ENCODE measurements at regions not wholly inside any gene's neighbourhood (a gene's known extent, or its start where the extent isn't known, plus 50 kb on each side); places are given as distances from the start of the nearest gene placed in this dataset.

DNA sequence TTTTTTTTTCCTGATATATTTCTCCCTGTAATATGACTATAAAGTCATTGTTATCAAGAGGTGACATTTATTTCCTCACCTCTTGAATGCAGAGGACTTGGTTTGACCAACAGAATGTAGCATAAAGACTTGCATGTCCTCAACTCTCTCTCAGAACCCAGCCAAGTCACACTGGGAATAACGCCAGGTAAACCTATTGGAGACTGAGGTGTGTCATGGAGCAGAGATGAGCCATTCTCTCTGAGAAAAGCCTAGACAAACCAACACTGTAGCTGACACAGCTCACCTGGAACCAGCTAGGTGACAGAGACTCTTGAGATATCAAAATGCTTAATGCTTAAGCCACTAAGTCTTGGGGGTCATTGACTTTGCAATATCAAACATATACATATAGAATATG is 533.6 kb downstream of the HAO1 start:
- no peak for DNase-seq (ENCODE audit: low read depth in 2 of 2)

GRCh38 chr20:7410150-7410549 is 530.1 kb downstream of the HAO1 start:
- DNase-seq (ENCODE audit: low read depth in 2 of 2): no peak

DNA sequence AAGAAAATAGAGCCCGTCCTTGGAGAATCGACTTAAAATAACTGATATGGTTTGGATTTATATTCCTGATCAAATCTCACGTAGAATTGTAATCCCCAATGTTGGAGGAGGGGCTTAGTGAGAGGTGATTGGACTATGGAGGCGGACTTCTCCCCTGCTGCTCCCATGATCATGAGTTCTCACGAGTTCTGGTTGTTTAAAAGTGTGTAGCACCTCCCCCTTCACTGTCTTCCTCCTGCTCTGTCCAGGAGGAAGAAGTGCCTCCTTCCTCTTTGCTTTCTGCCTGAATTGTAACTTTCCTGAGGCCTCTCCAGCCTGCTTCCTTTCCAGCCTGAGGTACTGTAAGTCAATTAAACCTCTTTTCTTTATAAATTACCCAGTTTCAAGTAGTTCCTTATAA is 529.2 kb downstream of the HAO1 start:
- DNase-seq (ENCODE audit: low read depth in 2 of 2): no peak

- DNase-seq (ENCODE audit: low read depth in 2 of 2): no peak
These were observed 524.8 kb downstream of the HAO1 start for GRCh38 chr20:7415427-7415826.

GRCh38 chr20:7416382-7416781 is 523.9 kb downstream of the HAO1 start:
- no peak for DNase-seq (ENCODE audit: low read depth in 2 of 2)

GRCh38 chr20:7420345-7420744 is 519.9 kb downstream of the HAO1 start:
- DNase-seq (ENCODE audit: low read depth in 2 of 2): no peak

- no peak for DNase-seq (ENCODE audit: low read depth in 2 of 2)
These were observed 513.3 kb downstream of the HAO1 start for GRCh38 chr20:7426890-7427496.

DNA sequence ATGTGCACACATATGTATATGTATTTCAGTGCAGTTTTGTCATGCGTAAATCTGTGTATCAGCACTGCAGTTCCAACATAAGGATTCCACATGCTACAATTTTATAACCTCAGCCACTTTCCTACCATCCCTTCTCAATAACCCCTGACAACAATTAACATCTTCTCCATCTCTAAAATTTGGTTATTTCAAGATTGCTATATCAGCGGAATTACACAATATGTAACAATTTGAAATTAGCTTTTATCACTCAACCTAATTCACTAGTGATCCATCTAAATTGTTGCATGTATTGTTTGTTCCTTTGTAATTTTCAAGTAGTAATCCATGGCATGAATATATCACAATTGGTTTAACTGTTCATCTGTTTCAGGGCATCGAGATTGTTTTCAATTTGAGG is 511.3 kb downstream of the HAO1 start:
- DNase-seq (ENCODE audit: low read depth in 2 of 2): no peak

GRCh38 chr20:7432612-7433011 is 507.6 kb downstream of the HAO1 start:
- DNase-seq (ENCODE audit: low read depth in 2 of 2): no peak

DNA sequence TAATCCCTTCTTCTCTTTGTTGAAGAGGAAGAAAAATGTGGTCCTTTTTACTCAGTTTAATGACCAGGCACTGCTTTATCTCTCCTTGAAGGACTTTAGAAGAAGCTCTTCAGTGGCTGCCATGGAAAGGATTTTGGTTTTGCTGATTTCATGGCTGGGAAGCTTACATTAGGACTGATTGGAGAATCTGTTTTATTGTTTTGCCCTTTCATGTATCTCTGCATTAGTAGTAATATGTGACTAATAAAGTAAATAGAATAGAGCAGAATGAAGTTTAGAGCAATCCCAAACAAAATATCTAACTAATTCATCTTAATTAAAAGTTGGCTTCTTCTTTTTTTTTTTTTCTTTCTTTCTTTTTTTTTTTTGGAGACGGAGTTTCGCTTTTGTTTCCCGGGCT is 502.9 kb downstream of the HAO1 start:
- no peak for DNase-seq (ENCODE audit: low read depth in 2 of 2)

GRCh38 chr20:7449269-7449668 is 491.0 kb downstream of the HAO1 start:
- DNase-seq (ENCODE audit: low read depth in 2 of 2): no peak

DNA sequence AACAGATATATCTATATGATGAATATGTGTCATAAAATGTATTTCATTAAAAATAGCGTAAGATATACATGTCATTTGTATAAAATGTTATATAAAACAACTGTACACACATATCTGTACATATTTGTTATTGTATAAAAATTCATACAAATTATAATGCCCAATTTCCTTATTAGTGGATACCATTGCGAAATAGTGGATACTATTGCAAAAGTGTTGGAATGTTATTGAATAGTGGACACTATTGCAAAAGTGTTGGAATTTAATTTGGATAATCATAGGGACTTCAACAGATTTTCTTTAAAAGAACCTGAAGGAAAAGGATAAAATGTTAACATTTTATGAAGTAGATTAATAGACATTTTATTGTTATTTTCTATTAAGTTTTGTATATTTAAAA is 487.4 kb downstream of the HAO1 start:
- DNase-seq (ENCODE audit: low read depth in 2 of 2): no peak

- DNase-seq (ENCODE audit: low read depth in 2 of 2): no peak
These were observed 486.2 kb downstream of the HAO1 start for GRCh38 chr20:7454047-7454446.

- DNase-seq (ENCODE audit: low read depth in 2 of 2): no peak
These were observed 481.8 kb downstream of the HAO1 start for GRCh38 chr20:7458459-7458858.

DNA sequence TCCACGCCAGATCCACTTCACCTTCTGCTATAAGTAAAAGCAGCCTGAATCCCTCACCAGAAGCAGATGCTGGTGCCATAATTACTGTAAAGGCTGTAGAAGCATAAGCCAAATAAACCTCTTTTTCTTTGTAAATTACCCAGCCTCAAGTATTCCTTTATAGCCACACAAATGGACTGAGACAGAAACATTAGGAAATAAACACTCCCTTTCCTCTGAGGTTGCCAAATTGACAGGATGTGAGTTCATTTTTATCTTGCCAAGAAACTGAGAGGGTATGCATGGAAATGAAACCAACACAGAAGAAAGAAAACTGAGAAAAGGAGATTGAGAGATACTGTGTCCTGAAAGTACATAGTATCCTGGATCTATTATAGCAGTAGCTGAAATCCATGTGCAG is 481.2 kb downstream of the HAO1 start:
- no peak for DNase-seq (ENCODE audit: low read depth in 2 of 2)

DNA sequence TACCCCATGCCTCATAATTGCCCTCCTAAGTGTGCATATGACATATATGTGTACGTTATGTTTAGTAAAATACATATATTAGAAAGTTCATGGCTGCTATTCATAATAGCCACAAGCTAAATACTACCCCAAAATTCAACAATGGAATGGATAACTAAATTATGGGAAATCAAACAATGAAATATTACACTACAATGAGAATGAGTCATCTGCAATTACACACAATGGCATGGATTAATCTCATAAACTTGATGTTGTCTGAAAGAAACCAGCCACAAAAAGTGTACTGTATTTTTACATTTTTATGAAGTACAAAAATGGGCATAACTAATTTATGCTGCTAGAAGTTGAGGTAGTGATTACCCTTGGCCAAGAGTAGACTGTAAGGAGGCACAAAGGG is 477.0 kb downstream of the HAO1 start:
- no peak for DNase-seq (ENCODE audit: low read depth in 2 of 2)

DNA sequence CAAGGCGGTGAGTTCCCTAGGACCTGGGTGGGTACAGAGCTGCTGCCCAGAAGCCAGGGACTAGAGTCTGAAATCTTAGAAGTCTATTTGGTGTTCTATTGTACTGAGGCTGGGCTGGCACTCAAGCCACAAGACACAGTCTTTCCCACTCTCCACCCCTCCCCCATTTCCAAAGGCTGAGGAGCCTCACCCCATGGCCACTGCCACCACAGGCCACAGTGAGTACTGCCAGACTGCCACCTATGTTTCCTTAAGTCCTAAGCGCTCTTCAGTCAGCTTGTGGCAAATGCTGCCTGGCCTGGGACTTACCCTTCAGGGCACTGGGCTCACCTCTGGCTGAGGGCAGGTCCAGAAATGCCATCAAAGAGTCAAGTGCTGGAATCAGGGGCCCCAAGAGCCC is 469.3 kb downstream of the HAO1 start:
- DNase-seq (ENCODE audit: low read depth in 2 of 2): no peak

- no peak for DNase-seq (ENCODE audit: low read depth in 2 of 2)
These were observed 450.0 kb downstream of the HAO1 start for GRCh38 chr20:7490288-7490687.

GRCh38 chr20:7492257-7492656 is 448.0 kb downstream of the HAO1 start:
- DNase-seq (ENCODE audit: low read depth in 2 of 2): no peak

GRCh38 chr20:7493311-7493710 is 446.9 kb downstream of the HAO1 start:
- DNase-seq (ENCODE audit: low read depth in 2 of 2): no peak

GRCh38 chr20:7496394-7496991 is 443.8 kb downstream of the HAO1 start:
- no peak for DNase-seq (ENCODE audit: low read depth in 2 of 2)

- DNase-seq (ENCODE audit: low read depth in 2 of 2): no peak
These were observed 442.3 kb downstream of the HAO1 start for GRCh38 chr20:7497985-7498384.

DNA sequence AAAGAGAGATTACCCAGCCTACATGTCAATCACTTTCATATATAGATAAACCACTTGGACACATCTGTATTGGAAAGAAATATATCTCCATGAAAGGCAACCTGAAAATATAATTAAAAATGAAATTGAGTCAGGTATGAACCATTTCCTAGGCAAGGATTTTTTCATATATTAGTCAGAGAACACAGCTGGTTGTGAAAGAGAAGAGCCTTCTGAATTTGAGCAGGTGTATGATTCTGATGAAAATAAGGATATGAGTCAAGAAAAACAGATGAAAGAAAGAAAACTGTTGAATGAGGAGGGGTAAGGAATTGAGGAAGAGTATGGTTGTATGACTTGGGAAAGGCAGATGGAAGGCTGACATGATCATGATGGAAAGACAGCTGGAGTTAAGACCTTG is 441.1 kb downstream of the HAO1 start:
- no peak for DNase-seq (ENCODE audit: low read depth in 2 of 2)

- no peak for DNase-seq (ENCODE audit: low read depth in 2 of 2)
These were observed 440.0 kb downstream of the HAO1 start for GRCh38 chr20:7500231-7500663.

All from stimulated activated CD4-positive, alpha-beta T cell treated with anti-CD3 and anti-CD28 coated beads, Interleukin-12 subunit alpha, Interleukin-12 subunit beta, amount 100 ng/mL, for 24 hours (primary cell).